SIG-M5 treated with dmso at 0.1 percent for 504 hours (cell line): ENCODE measurements at regions not wholly inside any gene's neighbourhood (a gene's known extent, or its start where the extent isn't known, plus 50 kb on each side); places are given as distances from the start of the nearest gene placed in this dataset.
"Not testable (repeated sequence)": the region's sequence is repeated elsewhere in the genome, so short reads cannot be mapped to it uniquely, and the experiment has no call there.

Experiments used
- DNase-seq: peaks from one replicate; lab custom pipeline; 2025; ENCODE audit not compliant: unreplicated experiment; lab: John Stamatoyannopoulos, UW

DNA sequence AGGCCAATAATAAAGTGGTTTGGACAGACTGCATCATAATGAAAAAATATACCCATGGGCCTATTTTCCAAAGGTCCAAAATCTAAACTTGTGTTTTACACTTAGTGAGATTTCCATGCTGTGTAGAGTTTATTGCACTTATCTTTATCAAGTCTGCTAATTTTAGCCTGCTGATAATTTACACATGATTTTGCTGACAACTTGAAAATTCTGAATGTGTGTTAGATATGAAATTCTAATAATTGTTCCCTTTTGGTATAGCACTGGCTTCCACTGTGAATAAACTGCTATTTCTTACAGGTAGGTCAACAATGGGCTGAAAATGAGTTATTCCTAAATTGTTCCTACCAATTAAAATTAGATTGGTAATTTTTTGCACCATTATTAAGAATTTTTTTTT is 589.1 kb upstream of the ANO3 start:
- no peak for DNase-seq

DNA sequence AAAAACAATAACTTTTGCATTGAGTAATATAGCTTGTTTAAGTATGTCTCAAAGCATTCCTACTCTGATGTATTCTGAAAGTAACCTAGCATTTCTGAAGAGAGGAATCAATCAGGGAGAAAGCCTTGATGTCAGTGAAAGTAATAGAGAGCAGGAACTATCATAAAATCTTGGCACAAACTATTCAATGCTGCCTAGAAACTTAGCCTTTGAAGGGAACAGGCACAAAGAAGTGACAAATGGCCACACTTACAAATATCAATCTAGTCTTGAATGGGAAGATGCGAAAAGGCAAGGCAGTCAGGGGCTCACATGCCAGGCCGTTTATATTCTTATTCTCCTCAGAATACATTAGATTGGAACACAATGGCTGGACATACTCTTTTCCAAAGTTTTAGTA is 576.5 kb upstream of the ANO3 start:
- no peak for DNase-seq

DNA sequence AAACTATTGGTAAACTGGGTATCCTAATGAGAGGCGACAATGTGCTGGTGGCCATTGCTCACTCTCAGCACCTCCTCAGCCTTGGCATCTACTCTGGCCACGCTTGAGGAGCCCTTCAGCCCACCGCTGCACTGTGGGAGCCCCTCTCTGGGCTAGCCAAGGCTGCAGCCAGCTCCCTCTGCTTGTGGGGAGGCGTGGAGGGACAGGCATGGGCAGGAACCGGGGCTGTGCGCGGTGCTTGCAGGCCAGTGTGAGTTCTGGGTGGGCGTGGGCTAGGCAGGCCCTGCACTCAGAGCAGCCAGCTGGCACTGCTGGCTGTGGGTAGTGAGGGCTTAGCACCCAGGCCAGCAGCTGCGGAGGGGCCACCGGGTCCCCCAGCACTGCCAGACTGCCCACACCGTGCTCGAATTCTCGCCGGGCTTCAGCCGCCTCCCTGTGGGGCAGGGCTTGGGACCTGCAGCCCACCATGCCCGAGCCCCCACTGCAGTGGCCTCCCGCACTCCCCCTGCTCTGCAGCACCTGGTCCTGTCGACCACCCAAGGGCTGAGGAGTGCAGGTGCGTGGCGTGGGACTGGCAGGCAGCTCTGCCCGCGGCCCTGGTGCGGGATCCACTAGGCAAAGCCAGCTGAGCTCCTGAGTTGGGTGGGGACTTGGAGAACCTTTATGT is 575.9 kb upstream of the ANO3 start:
- DNase-seq = no peak

DNA sequence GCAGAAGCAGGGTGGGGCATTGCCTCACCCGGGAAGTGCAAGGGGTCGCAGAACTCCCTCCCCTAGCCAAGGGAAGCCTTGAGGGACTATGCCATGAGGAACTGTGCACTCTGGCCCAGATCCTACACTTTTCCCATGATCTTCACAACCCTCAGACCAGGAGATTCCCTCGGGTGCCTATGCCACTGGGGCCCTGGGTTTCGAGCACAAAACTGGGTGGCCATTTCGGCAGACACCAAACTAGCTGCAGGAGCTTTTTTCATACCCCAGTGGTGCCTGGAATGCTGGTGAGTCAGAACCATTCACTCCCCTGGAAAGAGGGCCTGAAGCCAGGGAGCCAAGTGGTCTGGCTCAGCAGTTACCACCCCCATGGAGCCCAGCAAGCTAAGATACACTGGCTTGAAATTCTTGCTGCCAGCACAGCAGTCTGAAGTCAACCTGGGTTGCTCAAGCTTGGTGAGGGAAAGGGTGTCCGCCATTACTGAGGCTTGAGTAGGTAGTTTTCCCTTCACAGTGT is 573.7 kb upstream of the ANO3 start:
- DNase-seq = no peak

DNA sequence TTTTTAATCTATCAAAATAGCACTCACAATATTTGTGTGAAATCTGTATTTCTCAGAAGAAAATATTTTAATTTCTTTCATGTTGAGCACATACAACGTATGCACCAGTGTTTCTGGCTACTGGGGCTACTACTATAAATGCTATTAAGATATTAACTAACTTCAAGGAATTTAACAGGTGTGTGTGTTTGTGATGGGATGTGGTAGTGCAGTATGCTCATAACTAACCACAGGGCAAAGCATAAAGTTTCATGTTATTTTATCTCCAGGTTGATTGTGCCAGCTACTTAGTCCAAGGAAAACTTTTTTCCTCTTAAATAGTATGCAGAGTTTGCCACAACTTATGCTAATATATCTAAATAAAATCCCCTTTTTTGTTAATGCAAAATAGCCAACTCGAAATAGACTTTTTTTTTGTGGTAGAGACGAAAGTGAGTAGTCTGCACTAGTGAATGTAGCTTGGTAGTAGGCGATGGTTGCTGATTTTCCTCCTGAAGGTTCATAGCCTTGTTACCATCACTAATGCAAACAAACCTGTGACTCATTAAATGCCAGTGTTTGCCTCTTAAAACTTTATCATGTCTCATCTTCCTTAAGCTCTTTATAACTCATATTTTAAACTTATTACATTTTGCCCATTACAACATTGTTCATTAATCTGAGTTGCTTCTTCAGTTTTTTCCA is 565.5 kb upstream of the ANO3 start:
- DNase-seq = no peak

DNA sequence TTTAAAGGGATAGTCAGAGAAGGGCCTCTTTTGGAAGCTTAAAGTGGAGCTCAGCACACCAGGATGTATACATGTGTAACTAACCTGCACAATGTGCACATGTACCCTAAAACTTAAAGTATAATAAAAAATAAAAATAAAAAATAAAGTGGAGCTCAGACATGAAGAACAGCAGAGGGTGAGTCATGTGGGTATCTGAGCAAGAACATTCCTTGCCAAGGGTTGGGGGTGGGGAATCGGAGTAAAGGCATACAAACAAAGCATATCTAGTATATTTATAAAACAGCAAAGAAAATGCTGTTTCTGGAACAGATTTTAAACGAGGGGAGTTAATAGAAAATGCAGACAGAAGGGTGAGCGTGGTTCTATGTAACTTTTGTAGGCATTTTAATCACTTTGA is 562.6 kb upstream of the ANO3 start:
- no peak for DNase-seq

DNA sequence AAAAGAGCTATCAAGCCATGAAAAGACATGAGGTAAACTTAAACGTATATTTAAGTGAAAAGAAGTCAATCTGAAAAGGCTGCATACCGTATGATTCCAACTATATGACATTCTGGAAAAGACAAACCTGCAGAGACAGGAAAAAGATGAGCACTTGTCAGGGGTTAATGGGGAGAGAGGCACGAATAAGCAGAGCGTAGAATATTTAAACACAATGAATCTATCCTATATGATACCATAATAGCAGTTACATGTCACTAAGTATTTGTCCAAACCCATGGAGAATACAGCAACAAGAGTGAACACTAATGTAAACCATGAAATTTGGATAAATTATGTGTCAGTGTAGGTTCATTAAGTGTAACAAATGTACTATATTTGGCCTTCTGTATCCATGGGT is 560.3 kb upstream of the ANO3 start:
- no peak for DNase-seq

DNA sequence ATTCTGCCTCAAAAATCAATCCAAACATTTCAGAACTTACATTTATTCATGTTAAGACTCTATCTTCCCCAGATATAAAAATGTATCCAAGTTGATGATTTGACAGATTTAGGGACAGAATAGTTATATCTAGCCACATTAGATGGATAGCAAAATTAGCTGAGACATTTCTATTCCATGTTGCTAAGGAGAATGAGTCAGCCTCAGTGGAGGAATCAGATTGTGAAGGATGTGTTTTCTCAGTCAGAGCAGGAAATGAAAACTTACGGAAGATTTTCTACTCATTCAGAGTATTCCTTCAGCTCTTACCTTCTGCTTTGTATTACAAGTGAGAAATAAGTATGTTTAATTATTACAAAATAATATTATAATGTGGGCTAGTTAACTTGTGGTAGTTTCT is 556.3 kb upstream of the ANO3 start:
- DNase-seq = no peak

DNA sequence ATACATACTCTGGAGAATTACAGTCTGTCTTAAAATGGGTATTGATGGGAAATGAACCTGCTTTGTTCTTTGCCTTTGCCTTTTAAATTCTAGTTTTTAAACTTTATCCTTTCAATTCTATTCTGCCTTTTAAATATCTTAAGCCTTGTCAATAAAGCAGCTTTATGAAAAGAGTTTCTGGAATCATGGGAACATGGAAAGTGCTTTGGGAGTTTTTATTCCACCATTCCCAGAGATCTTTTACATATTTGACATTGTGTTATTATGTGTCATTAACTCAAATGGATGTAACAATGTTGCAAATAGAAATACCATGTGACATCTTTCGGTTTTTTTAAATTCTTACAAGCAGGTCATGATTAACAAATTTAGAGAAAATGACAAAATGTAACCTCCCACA is 555.7 kb upstream of the ANO3 start:
- no peak for DNase-seq

DNA sequence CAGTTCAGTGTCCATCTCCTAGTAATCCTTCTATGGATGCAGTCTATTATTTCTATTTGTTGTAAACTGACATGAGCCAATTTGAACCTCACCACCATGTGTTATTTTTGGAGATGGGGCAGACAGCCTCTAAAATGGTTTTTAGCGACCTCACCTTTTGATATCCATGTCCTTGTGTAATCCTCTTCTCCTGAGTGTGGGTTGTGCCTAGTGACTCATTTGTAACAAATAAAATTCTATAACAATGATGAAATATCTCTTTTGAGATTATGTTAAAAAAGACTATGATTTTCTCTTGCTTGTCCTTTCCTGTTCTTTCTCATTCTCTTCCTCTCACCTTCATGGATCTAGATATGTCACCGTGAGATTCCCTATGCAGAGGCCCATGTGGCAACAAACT is 554.6 kb upstream of the ANO3 start:
- DNase-seq = no peak

DNA sequence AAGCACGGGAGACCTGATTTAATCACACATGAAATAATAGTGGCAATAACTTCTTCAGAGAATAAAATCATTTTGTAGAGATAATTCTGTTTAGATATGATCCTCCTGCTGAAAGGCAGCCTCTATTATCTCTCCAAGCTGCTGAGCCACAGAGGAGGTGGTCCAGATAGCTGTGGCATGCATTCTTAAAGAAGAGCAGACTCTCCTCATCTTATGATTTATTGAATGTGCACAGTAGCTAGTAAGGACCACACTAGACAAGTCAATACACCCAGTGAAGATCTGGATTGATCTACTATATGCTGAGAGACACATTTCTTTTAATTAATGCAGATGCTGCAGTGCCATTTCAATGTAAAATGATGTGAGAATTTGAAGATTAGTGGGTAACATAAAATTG is 552.9 kb upstream of the ANO3 start:
- DNase-seq = no peak

DNA sequence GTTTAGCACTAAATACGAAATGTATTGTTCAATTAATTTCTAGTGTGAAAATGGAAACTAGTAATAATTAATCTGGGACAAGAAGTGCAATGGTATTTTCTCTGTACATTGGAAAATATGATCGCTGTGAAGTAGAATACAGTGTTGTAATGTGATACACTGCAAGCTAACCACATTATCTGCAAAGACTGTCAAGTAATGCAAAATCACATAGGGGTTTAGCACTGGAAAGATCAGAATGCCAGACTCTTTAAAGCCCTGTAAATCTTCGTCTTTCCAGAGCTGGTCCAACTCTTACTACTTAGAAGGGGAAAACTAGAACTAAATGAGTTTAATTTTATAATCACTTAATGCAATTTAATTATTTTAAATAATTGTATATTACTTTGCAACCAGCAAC is 544.5 kb upstream of the ANO3 start:
- DNase-seq = no peak

DNA sequence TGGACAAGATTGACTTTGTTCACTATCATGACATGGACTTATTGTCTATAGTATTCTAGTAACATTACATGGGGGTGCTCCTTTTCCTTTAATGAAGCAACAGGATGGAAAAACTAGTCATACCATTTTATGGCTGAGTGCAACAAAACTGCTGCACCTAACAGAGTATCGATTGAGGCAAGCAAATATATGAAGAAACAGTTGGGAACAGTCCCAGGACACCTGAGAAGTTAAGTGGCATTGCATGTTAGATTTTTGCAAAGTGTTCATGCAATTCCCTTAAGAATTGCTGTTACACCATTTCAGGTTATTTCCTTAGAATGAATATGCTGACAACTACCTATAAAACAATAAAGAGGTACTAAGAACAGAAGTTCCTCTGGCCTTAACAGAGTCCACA is 541.5 kb upstream of the ANO3 start:
- DNase-seq = no peak

DNA sequence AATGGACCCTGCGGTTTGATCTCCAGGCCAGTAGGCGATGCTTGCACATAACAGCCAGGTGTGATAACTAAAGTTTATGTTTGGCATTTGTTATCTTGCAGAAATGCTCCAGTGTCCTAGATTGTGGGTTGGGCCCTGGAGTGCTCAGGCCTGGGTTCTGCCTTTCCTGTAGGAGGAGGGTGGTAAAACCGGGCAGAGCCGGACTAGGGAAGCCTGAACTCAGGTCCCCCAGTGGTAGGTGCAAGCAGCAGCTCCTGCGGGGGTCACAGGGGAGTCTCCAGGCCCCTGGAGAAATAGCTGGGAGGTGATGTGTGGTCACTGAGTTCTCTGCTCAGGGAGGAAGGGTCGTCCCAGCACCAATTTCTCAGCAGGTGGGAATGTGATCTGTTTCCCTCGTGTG is 538.3 kb upstream of the ANO3 start:
- DNase-seq = no peak

DNA sequence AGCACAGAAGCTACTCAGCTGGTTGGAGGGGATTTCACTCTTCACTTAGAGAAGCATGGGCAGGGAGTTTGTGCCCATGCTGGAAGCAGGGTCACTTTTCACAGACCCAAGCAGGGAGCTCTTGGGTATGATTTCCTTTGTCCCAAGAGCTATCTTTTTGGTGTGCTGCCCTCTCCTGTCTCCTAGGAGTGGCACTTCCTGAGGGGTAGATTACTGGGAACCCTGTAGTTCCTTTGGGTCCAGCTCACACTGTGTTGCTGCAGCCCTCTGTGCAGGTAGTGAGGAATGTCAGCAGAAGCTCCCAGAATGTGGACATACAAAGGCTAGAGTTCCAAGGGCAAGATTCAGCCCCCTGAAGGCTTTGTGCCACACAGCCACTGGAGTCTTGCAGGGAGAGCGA is 537.1 kb upstream of the ANO3 start:
- no peak for DNase-seq

DNA sequence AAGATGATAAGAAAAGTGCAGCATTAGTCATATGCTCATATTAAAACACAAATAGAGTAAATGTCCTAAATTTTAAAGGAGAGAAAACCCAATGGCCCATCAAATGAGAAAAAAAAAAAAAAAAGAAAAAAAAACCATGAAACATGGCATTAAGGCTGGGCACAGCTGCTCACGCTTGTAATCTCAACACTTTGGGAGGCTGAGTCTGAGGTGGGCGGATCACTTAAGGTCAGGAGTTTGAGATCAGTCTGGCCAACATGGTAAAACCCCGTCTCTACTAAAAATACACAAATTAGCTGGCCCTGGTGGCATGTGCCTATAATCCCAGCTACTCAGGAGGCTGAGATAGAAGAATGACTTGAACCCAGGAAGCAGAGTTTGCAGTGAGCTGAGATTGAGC is 515.5 kb upstream of the ANO3 start:
- no peak for DNase-seq

DNA sequence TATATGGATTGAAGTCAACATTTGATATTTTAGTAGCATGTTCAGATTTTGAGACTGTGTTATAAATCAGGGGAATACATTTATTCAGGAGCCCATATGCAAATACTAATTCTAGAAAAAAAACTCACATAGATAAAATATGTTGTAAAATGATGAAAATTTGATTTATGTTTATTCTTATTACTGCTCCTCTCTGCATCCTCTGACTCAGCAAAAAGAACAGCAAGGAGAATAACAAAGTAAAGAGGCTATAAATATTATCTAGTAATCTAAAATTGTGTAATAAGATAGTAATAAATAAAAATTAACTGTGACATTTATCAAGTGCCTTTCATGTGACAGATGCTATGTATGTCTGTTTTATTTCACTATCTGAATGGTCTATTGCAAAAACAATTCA is 507.2 kb upstream of the ANO3 start:
- DNase-seq = no peak

DNA sequence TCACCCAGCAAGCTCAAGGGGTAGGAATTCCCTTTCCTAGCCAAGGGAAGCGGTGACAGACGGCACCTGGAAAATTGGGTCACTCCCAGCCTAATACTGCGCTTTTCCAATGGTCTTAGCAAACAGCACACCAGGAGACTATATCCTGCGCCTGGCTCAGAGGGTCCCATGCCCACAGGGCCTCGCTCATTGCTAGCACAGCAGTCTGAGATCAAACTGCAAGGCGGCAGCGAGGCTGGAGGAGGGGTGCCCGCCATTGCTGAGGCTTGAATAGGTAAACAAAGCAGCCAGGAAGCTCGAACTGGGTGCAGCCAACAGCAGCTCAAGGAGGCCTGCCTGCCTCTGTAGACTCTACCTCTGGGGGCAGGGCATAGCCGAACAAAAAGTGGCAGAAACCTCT is 500.4 kb upstream of the ANO3 start:
- DNase-seq = not testable (repeated sequence)

DNA sequence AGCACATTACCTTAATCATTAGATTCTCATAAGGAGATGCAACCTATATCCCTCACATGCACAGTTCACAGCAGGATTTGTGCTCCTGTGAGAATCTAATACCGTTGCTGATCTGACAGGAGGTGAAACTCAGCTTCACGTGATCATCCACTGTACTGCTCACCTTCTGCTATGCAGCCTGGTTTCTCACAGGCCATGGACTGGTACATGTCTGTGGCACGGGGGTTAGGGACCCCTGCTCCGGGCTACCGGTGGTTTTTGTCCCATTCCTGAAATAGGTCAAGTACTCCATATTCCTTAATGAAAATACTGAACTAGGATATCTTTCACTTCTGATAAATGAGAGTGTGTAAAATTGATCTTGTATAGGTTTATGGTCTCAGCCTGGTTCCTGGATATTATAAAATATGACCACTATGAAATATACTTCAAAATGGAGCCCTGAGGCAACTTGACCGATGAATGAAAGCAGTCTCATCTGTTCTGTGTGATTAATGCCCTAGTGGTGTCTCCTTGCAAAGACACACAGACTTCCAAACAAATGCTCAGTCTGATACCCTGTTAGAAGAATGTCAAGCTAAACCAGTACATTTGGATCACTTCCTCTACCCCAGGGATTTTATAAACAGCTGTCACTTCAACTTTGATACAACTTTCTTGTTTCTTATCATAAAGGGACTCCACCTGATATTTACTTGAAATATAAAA is 492.9 kb upstream of the ANO3 start:
- DNase-seq = no peak

DNA sequence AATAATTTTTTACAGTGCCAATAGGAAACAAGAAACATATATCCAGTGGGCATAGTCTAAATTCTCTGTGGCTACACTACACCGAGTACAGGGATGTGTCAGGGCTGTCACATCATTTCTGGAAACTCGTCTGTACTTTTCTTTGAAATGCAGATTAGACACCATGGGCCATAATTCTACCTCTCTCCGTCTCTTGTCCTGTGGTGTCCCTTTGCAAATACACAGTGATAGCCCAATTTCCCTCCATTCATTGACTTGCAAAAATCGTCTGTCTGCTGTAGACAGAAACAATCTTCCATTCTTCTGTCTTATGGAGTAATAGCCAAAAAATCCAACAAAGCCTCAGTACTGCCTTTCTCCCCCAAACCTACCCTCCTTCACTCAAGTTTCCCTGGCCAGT is 487.1 kb upstream of the ANO3 start:
- no peak for DNase-seq

DNA sequence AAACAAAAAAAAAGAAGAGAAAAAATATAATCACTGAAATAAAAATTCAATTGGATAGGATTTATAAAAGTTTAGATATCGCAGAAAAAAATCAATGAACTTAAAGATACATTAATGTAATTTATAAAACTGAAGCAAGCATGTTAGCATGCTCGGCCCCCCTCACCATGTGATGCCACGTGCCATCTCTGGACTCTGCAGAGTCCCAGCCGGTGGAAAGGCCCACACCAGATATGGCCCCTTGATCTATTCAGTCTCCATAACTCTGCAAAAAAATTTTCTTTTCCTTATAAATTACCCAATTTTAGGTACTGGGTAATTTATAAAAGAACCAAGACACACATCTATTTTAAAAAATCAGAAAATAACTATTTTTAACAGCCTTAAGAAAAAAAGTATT is 476.0 kb upstream of the ANO3 start:
- no peak for DNase-seq

DNA sequence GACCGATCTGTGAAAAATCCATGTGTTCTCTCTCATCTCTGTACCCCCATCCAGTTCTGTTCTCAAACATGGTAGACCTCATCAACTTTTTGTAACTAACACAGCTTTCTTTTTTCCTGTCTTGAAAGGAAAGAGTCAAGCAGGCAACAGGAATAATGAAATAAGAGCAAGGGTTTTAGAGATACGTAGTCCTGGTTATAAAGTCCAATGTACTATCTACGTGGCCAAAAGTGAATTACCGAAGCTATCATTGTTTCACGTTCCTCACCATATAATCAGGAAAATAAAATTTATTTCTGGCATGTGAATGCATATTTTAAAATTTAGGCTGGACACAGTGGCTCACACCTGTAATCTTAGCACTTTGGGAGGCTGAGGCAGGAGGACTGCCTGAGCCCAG is 472.2 kb upstream of the ANO3 start:
- DNase-seq = no peak
